GM04504 (cell line): ENCODE measurements at regions not wholly inside any gene's neighbourhood (a gene's known extent, or its start where the extent isn't known, plus 50 kb on each side); places are given as distances from the start of the nearest gene placed in this dataset.
"Not testable (repeated sequence)": the region's sequence is repeated elsewhere in the genome, so short reads cannot be mapped to it uniquely, and the experiment has no call there.

Experiments used
- DNase-seq: peaks from one replicate; pipeline ENCODE4 v3.0.0-alpha.2; 2012; ENCODE audit warnings: low read depth

DNA sequence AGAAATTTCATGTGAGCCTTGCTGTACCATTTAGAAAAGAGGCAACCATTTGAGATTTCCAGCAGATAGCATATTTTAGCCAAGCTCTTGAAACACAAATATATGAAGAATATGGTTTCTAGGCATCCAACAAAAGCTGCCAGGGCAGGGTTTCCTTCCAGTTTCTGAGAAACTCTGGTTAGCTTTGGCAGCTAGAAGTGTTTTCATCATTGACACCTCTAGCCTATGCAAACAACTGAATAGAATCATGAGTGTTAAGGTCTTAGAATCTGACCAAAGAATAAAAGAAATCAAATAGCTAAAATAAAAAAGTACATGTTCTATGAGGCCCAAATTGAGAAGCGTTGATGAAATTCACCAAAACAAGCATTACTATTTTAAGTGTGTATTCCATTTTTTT lies 188.1 kb downstream of the TMEM167A start:
- no peak for DNase-seq

- no peak for DNase-seq
Measured at GRCh38 chr5:82886911-82887310, 190.3 kb downstream of the TMEM167A start.

- no peak for DNase-seq
Measured at GRCh38 chr5:82885627-82886389, 191.4 kb downstream of the TMEM167A start.

- no peak for DNase-seq
Measured at GRCh38 chr5:82884821-82885471, 192.2 kb downstream of the TMEM167A start.

DNA sequence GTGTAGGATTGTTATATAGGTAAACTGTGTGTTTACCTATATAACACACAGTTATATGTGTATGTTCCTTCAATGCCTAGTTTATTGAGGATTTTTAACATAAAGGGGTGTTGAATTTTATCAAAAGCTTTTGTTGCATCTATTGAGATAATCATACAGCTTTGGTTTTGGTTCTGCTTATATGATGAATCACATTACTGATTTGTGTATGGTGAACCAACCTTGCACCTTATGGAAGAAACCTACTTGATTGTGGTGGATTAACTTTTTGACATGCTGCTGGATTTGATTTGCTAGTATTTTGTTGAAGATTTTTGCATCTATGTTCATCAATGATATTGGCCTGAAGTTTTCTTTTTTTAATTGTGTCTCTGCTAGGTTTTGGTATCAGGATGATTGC lies 194.9 kb downstream of the TMEM167A start:
- no peak for DNase-seq

DNA sequence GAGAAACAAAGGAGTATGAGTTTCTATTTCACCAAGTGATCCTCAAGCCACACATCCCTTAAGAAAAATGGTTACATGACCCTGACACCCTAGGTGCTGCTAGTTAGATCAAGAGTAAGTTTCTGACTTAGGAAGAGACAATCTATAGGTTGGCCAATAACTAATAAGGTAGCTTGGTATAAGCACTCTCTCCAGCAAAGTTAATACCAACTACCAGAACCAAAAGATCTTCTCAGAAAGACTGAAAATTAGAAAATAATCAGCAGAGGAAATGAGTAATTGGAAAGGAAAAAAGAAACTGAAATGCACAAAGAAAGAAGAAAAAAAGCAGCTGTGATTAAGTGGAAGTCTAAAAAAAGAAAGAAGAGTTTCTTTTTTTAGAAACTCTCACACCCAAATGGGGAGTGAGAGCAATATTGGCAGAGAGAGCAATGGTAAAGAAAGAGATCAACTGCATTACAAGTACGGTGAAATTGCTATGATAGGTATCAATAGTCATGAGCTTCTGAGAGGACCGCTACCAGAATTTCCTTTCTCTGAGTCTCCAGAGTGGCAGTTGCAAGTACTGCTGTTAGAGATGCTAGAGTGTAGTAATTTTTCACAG lies 195.5 kb downstream of the TMEM167A start:
- DNase-seq = no peak

GRCh38 chr5:82879089-82879488 lies 198.1 kb downstream of the TMEM167A start:
- DNase-seq = no peak

DNA sequence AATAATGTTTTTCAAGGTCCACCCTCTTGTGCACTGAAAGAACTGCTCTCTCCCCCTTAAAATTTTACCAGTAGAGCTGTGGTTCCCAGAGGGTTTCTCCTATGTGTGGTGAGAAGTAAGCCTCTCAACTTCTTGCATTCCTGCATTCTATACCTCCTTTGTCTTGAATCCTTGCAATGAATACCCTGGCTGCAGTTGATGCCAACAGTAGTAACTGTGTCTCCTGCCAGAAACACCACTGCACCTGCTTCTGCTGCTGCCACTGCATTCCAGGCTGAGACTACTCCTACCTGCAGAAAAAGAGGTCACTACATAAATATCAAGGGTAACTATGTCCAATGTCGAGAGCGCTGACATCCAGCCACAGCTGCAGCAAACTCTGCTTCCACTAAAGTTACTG lies 203.7 kb downstream of the TMEM167A start:
- no peak for DNase-seq

GRCh38 chr5:82872321-82873288 lies 204.6 kb downstream of the TMEM167A start:
- not testable (repeated sequence) for DNase-seq

GRCh38 chr5:82865625-82866024 lies 211.6 kb downstream of the TMEM167A start:
- no peak for DNase-seq

GRCh38 chr5:82863266-82863665 lies 213.9 kb downstream of the TMEM167A start:
- DNase-seq = no peak

GRCh38 chr5:82862711-82863110 lies 214.5 kb downstream of the TMEM167A start:
- DNase-seq = no peak

DNA sequence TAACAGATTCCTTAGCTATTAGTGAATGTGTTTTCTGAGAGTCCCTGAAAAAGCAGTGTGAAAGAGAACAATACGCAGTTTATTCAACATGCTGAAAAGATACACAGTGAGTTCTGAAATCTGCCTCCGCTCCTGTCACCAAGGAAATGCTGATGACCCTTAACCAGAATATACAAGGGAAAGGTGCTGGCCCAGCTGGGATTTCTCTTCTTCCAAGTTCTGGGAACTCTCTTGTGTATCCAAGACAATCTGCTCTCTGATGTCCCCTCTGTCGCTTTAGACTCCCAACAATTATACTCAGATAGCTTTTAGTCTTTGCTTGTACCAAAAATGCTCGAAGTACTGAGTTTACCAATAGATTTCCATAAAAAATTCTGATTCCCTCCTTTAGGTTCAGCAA lies 214.9 kb downstream of the TMEM167A start:
- DNase-seq = no peak

DNA sequence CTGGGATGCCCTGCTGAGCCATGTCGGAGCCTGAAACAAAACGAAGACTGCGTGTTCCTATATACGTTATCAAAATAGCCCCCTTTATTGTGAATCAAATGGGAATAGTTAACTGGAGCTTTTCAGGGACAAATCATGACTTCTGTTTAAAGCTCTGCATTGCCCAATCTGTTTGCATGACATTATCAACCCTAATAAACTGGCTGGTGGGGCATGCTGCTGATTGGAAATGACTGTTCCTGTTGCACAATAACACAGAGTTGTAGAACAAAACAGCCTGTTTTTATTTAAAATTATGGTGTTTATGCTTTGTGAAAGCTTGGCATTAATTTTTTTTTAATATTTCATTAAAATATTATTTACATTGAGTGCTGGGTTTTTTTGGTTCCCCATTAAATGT lies 215.5 kb downstream of the TMEM167A start:
- no peak for DNase-seq

- no peak for DNase-seq
Measured at GRCh38 chr5:82859451-82860140, 217.6 kb downstream of the TMEM167A start.

DNA sequence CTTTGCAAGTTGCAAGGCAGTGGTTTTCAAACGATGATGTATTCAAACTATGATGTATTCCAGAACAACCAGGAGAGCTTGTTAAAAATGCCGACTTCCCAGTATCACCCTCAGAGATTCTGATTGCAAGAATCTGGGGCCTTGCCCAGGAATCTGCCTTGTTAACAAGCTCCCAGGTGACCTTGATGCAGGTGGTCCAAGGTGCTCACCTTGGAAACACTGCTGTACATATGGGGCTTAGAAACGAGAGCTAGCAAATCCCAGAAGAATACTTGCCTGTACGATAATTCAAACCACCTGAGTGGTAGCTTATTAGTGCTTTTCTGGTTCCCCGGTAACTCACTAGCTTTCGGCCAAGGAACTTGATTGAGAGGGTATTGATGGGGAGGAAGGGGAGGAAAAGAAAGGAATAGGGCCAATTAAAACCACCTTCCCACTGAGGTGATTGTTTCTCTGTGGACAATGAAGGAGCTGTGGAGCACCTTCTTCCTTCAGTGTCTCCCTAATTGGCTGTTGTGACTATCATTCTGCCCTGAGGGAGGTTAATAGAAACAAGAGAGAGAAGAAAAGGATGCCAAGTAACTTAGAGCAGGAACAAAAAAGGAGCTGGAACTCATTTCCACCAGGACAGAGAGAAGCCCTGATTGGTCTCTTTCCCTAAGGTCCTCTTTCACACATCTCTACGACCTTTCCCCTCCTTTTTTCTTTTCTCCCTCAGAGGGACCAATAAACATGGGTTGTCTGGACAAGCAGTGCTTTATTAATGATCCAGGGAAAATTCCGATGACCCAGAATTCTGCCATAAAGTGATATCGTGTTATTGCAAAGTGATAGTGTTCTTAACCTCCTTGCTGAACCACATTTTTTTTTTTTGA lies 218.8 kb downstream of the TMEM167A start:
- no peak for DNase-seq

DNA sequence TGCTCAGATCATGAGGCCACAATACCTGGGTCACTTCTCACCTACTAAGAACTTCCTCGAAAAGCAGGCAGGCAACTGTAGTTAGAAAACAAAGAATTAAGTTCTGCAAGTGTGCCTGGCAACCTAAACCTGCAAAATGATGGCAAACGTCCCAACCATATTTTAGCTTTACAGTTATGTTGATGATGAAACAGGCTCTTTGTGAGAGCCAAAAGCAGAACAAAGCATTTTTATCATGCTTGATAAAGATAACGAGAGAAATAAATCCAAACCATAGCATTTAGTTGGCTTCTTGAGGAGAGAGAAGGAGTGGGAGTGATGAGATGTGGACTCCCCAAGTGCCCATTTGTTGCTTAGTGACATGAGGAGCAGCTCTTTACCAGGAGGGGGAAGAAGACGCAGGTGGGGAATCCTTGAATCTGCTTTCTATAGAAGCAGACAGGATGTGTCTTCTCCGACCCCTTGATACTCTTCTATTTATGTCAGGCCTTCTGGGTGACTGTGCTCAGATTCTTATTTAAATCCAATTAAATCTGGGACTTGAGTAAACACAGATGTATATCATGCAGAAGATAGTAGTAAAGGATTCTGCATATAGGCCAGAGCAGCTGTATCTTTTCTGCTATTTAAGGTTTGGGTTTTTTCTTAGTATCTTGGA lies 221.2 kb downstream of the TMEM167A start:
- no peak for DNase-seq

- no peak for DNase-seq
Measured at GRCh38 chr5:82854956-82855355, 222.2 kb downstream of the TMEM167A start.

- no peak for DNase-seq
Measured at GRCh38 chr5:82851471-82851870, 225.7 kb downstream of the TMEM167A start.

GRCh38 chr5:82850393-82850792 lies 226.8 kb downstream of the TMEM167A start:
- DNase-seq = no peak
